ENCODE measurements at regions not wholly inside any gene's neighbourhood (a gene's known extent, or its start where the extent isn't known, plus 50 kb on each side); places are given as distances from the start of the nearest gene placed in this dataset.

DNA sequence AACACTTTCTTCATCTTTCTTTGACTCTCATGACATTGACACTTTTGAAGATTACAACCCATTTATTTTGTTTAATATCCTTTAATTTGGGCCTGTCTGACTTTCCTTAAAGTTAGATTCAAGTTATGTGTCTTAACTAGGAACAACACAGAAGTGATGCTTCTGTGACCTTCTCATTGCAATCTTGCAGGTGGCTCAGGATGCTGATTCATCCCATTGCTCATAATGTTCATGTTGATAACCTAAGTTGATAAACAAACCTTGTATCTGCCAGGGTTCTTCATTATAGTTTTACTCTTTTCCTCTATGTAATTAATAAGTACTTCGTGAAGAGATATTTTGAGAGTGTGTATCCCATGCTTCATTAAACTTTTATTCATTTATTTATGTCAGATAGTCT is 107.2 kb upstream of the SHB start:
- TF ChIP-seq, protein P1, sequence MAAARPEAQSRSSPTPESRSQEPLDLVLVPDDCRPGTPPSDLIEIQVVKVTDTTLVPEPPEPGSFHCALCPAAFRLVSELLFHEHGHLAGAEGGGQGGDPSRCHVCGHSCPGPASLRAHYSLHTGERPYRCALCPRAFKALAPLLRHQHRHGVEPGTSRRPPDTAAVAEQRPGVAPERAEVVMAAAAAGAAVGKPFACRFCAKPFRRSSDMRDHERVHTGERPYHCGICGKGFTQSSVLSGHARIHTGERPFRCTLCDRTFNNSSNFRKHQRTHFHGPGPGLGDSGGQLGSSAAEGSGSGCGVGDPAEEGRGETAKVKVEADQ (CRISPR knock-in tag; IDR thresholded peaks at IDR 0.05; ENCODE audit: borderline replicate concordance), result no peak
- TF ChIP-seq TCF7 (IDR thresholded peaks at IDR 0.05; ENCODE audit: low read depth) (no peak), MAFK (conservative IDR thresholded peaks at IDR 0.05 in 1 of 2, IDR thresholded peaks at IDR 0.05 in 1 of 2; ENCODE audit: low read length in 2 of 2) (no peak), MAX (IDR thresholded peaks at IDR 0.05) (no peak), MTERF4 (CRISPR knock-in tag; IDR thresholded peaks at IDR 0.05) (no peak), ZNF713 (CRISPR knock-in tag; IDR thresholded peaks at IDR 0.05) (no peak), ZNF792 (CRISPR knock-in tag; IDR thresholded peaks at IDR 0.05) (no peak), CTCF (CRISPR knock-in tag; IDR thresholded peaks at IDR 0.05) (no peak), NFYB (CRISPR knock-in tag; IDR thresholded peaks at IDR 0.05) (no peak), ZNF20 (CRISPR knock-in tag; IDR thresholded peaks at IDR 0.05) (no peak), REXO4 (CRISPR knock-in tag; IDR thresholded peaks at IDR 0.05; ENCODE audit: borderline replicate concordance) (no peak)
- TF ChIP-seq, protein P2, sequence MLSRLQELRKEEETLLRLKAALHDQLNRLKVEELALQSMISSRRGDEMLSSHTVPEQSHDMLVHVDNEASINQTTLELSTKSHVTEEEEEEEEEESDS (CRISPR knock-in tag; IDR thresholded peaks at IDR 0.05; ENCODE audit: borderline replicate concordance), result no peak
